Loucy (cell line): ENCODE measurements at regions not wholly inside any gene's neighbourhood (a gene's known extent, or its start where the extent isn't known, plus 50 kb on each side); places are given as distances from the start of the nearest gene placed in this dataset.

Experiments used
- H2AFZ ChIP-seq: fragments of 200-600 bp; sonication (generic); 2 replicates; pipeline ENCODE4 v1.6.0; 2016; ENCODE audit warnings: antibody characterized with exemption, mild to moderate bottlenecking, low read length, moderate library complexity
- H3F3A ChIP-seq: fragments of 200-600 bp; 2 replicates; pipeline ENCODE4 v1.6.0; 2016; ENCODE audit warnings: antibody characterized with exemption, low read depth, mild to moderate bottlenecking
- H3K27me3 ChIP-seq: fragments of 200-600 bp; sonication (generic); 2 replicates; pipeline ENCODE4 v1.6.1; 2014; ENCODE audit warnings: low read length, mild to moderate bottlenecking; ENCODE audit not compliant: insufficient read depth, poor library complexity, severe bottlenecking
- H3K36me3 ChIP-seq: fragments of 200-600 bp; sonication (generic); 2 replicates; pipeline ENCODE4 v1.6.1; 2016; ENCODE audit warnings: low read length; ENCODE audit not compliant: insufficient read depth
- H3K4me1 ChIP-seq: fragments of 200-600 bp; sonication (generic); 2 replicates; pipeline ENCODE4 v1.5.1; 2014; ENCODE audit warnings: low read length, mild to moderate bottlenecking; ENCODE audit not compliant: insufficient read depth, poor library complexity, severe bottlenecking
- H3K4me2 ChIP-seq: fragments of 200-600 bp; sonication (generic); 2 replicates; pipeline ENCODE4 v1.6.0; 2014; ENCODE audit warnings: antibody characterized with exemption, low read length, low read depth, mild to moderate bottlenecking; ENCODE audit not compliant: poor library complexity, severe bottlenecking
- H3K4me3 ChIP-seq: fragments of 200-600 bp; sonication (generic); 2 replicates; pipeline ENCODE4 v1.5.1; 2014; ENCODE audit warnings: low read length, mild to moderate bottlenecking, mixed read lengths; ENCODE audit not compliant: poor library complexity, severe bottlenecking
- H3K79me2 ChIP-seq: fragments of 200-600 bp; sonication (generic); 2 replicates; pipeline ENCODE4 v1.6.1; 2014; ENCODE audit warnings: low read length; ENCODE audit not compliant: insufficient read depth
- H3K9ac ChIP-seq: fragments of 200-600 bp; sonication (generic); 2 replicates; pipeline ENCODE4 v1.6.0; 2014; ENCODE audit warnings: mild to moderate bottlenecking, low read depth, low read length, moderate library complexity; ENCODE audit not compliant: poor library complexity, severe bottlenecking
- H3K9me2 ChIP-seq: fragments of 200-600 bp; sonication (generic); replicated peaks from 2 replicates; pipeline ENCODE4 v1.6.1; 2016; ENCODE audit warnings: low read depth, low read length, mixed read lengths
- H3K9me3 ChIP-seq: fragments of 200-600 bp; sonication (generic); 2 replicates; pipeline ENCODE4 v1.6.1; 2014; ENCODE audit warnings: mild to moderate bottlenecking, antibody characterized with exemption, low read length, low read depth; ENCODE audit not compliant: insufficient read depth
- H4K20me1 ChIP-seq: fragments of 200-600 bp; sonication (generic); 2 replicates; pipeline ENCODE4 v1.6.0; 2014; ENCODE audit warnings: antibody characterized with exemption, low read length, mild to moderate bottlenecking; ENCODE audit not compliant: insufficient read depth, poor library complexity, severe bottlenecking
- CTCF ChIP-seq: fragments of 200-600 bp; sonication (generic); conservative IDR thresholded peaks from 2 replicates; pipeline ENCODE4 v1.5.1; 2014; ENCODE audit warnings: mild to moderate bottlenecking, antibody characterized with exemption, low read length
- EZH2phosphoT487 ChIP-seq: fragments of 200-600 bp; IDR thresholded peaks from 2 replicates; pipeline ENCODE4 v1.6.1; 2018; ENCODE audit warnings: antibody characterized with exemption, mild to moderate bottlenecking, moderate library complexity, borderline replicate concordance

- H2AFZ ChIP-seq: no peak overlapping the region
- no peak overlapping the region for H3K9ac ChIP-seq
- no peak overlapping the region for H3K4me3 ChIP-seq
- no peaks in the 10 kb centered on the region for H3K27me3 ChIP-seq
- TF ChIP-seq CTCF: no peak
- no peak for TF ChIP-seq EZH2phosphoT487
- no peaks in the 10 kb centered on the region for H3K9me2 ChIP-seq
- no peaks in the 10 kb centered on the region for H4K20me1 ChIP-seq
- H3F3A ChIP-seq: no peaks in the 10 kb centered on the region
- no peaks in the 10 kb centered on the region for H3K36me3 ChIP-seq
- H3K4me2 ChIP-seq: no peak overlapping the region
- no peaks in the 10 kb centered on the region for H3K79me2 ChIP-seq
- H3K4me1 ChIP-seq: no peaks in the 10 kb centered on the region
- H3K9me3 ChIP-seq: no peaks in the 10 kb centered on the region
These were observed 844.1 kb downstream of the CDH18 start for GRCh38 chr5:19143935-19144334.

GRCh38 chr5:19169426-19169825 lies 818.6 kb downstream of the CDH18 start:
- Histone ChIP-seq H3K4me2 (no peak overlapping the region), H3K4me3 (no peak overlapping the region), H3K27me3 (no peaks in the 10 kb centered on the region), H3F3A (no peaks in the 10 kb centered on the region), H3K79me2 (no peaks in the 10 kb centered on the region), H3K36me3 (no peaks in the 10 kb centered on the region), H4K20me1 (no peaks in the 10 kb centered on the region), H2AFZ (no peak overlapping the region), H3K9me3 (no peaks in the 10 kb centered on the region), H3K9ac (no peak overlapping the region), H3K4me1 (no peaks in the 10 kb centered on the region), H3K9me2 (no peaks in the 10 kb centered on the region)
- TF ChIP-seq EZH2phosphoT487: no peak
- TF ChIP-seq CTCF: no peak

- Histone ChIP-seq H3K27me3 (no peaks in the 10 kb centered on the region), H3K4me1 (no peaks in the 10 kb centered on the region), H3K9me3 (no peaks in the 10 kb centered on the region), H3K4me3 (no peak overlapping the region), H2AFZ (no peak overlapping the region), H3F3A (no peaks in the 10 kb centered on the region), H3K9ac (no peak overlapping the region), H3K9me2 (no peaks in the 10 kb centered on the region), H3K79me2 (no peaks in the 10 kb centered on the region), H3K36me3 (no peaks in the 10 kb centered on the region), H4K20me1 (no peaks in the 10 kb centered on the region), H3K4me2 (no peak overlapping the region)
- no peak for TF ChIP-seq EZH2phosphoT487
- TF ChIP-seq CTCF: no peak
These were observed 815.0 kb downstream of the CDH18 start for GRCh38 chr5:19172926-19173470.
